ENCODE measurements at regions not wholly inside any gene's neighbourhood (a gene's known extent, or its start where the extent isn't known, plus 50 kb on each side); places are given as distances from the start of the nearest gene placed in this dataset.

DNA sequence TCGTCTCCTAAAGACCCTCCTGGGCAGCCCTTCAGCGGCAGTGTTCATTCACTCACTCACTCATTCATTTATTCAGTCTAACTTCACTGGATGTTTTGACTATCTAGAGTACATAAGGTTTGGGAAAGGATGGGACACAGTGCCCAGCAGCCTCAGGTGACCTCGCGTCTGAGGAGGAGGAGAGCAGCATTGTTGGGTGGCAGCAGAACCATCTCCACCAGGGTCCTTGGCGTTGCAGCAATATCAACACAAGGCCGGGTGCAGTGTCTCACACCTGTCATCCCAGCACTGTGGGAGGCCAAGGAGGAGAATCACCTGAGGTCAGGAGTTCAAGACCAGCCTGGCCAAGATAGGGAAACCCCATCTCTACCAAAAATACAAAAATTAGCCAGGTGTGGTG is 408.0 kb downstream of the BRD1 start:
- TF ChIP-seq ZNF558 (tag by site-specific recombination; IDR thresholded peaks at IDR 0.05) (no peak), RBAK (tag by site-specific recombination; IDR thresholded peaks at IDR 0.05) (no peak), ZNF324 (tag by site-specific recombination; IDR thresholded peaks at IDR 0.05) (no peak)
- TF ChIP-seq, protein P1, sequence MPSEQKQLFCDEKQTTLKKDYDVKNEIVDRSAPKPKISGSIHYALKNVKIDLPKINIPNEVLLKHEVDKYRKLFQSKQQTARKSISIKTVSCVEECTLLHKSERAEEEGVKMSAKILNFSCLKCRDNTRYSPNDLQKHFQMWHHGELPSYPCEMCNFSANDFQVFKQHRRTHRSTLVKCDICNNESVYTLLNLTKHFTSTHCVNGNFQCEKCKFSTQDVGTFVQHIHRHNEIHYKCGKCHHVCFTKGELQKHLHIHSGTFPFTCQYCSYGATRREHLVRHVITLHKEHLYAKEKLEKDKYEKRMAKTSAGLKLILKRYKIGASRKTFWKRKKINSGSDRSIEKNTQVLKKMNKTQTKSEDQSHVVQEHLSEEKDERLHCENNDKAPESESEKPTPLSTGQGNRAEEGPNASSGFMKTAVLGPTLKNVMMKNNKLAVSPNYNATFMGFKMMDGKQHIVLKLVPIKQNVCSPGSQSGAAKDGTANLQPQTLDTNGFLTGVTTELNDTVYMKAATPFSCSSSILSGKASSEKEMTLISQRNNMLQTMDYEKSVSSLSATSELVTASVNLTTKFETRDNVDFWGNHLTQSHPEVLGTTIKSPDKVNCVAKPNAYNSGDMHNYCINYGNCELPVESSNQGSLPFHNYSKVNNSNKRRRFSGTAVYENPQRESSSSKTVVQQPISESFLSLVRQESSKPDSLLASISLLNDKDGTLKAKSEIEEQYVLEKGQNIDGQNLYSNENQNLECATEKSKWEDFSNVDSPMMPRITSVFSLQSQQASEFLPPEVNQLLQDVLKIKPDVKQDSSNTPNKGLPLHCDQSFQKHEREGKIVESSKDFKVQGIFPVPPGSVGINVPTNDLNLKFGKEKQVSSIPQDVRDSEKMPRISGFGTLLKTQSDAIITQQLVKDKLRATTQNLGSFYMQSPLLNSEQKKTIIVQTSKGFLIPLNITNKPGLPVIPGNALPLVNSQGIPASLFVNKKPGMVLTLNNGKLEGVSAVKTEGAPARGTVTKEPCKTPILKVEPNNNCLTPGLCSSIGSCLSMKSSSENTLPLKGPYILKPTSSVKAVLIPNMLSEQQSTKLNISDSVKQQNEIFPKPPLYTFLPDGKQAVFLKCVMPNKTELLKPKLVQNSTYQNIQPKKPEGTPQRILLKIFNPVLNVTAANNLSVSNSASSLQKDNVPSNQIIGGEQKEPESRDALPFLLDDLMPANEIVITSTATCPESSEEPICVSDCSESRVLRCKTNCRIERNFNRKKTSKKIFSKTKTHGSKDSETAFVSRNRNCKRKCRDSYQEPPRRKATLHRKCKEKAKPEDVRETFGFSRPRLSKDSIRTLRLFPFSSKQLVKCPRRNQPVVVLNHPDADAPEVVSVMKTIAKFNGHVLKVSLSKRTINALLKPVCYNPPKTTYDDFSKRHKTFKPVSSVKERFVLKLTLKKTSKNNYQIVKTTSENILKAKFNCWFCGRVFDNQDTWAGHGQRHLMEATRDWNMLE (tag by site-specific recombination; conservative IDR thresholded peaks at IDR 0.05; ENCODE audit: low read depth), result no peak
- no peaks in the 10 kb centered on the region for H3K36me3 ChIP-seq (ENCODE audit: control insufficient read depth in 2 of 2, insufficient read depth in 1 of 2, low read length in 2 of 2)

DNA sequence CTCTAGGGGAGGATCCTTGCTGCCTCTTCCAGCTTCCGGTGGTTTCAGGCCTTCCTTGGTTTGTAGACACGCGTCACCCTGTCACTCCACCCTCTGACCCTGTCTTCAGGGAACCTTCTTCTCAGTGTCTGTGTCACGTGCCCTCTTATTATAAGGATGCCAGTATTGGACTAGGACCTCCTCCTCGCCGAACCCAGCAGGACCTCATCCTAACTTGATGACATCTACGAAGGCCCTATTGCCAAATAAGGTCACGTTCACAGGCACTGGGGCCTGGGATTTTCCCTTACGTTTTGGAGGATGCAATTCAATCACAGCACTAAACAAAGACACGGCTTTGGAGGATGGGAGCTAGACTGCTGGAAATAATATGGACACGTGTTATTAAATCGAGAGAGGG is 408.7 kb downstream of the BRD1 start:
- H3K9me3 ChIP-seq (ENCODE audit: control insufficient read depth, insufficient read depth, low read depth, low read length), result no peaks in the 10 kb centered on the region
- ChIA-PET CTCF (no interaction called here), POLR2A (no interaction called here)
- H3K36me3 ChIP-seq (ENCODE audit: control insufficient read depth in 2 of 2, insufficient read depth in 1 of 2, low read length in 2 of 2), result no peaks in the 10 kb centered on the region
- TF ChIP-seq KLF10 (tag by site-specific recombination; IDR thresholded peaks at IDR 0.05), result no peak
- TF ChIP-seq, protein P2, sequence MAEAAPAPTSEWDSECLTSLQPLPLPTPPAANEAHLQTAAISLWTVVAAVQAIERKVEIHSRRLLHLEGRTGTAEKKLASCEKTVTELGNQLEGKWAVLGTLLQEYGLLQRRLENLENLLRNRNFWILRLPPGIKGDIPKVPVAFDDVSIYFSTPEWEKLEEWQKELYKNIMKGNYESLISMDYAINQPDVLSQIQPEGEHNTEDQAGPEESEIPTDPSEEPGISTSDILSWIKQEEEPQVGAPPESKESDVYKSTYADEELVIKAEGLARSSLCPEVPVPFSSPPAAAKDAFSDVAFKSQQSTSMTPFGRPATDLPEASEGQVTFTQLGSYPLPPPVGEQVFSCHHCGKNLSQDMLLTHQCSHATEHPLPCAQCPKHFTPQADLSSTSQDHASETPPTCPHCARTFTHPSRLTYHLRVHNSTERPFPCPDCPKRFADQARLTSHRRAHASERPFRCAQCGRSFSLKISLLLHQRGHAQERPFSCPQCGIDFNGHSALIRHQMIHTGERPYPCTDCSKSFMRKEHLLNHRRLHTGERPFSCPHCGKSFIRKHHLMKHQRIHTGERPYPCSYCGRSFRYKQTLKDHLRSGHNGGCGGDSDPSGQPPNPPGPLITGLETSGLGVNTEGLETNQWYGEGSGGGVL (tag by site-specific recombination; IDR thresholded peaks at IDR 0.05), result no peak
- TF ChIP-seq REPIN1 (tag by site-specific recombination; IDR thresholded peaks at IDR 0.05; ENCODE audit: low read depth), result no peak
- TF ChIP-seq ZNF707 (tag by site-specific recombination; IDR thresholded peaks at IDR 0.05), result no peak
- TF ChIP-seq, protein P3, sequence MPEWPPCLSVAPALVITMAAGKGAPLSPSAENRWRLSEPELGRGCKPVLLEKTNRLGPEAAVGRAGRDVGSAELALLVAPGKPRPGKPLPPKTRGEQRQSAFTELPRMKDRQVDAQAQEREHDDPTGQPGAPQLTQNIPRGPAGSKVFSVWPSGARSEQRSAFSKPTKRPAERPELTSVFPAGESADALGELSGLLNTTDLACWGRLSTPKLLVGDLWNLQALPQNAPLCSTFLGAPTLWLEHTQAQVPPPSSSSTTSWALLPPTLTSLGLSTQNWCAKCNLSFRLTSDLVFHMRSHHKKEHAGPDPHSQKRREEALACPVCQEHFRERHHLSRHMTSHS (tag by site-specific recombination; IDR thresholded peaks at IDR 0.05), result no peak
- no peak for TF ChIP-seq ZNF768 (tag by site-specific recombination; IDR thresholded peaks at IDR 0.05)
- no peak for TF ChIP-seq GLIS1 (tag by site-specific recombination; IDR thresholded peaks at IDR 0.05)
- TF ChIP-seq ZNF211 (tag by site-specific recombination; IDR thresholded peaks at IDR 0.05; ENCODE audit: low read depth), result no peak
- no peak for TF ChIP-seq ZFP69B (tag by site-specific recombination; IDR thresholded peaks at IDR 0.05)
- no peak for TF ChIP-seq ZNF24 (tag by site-specific recombination; IDR thresholded peaks at IDR 0.05)
- no peak for TF ChIP-seq ZNF624 (tag by site-specific recombination; IDR thresholded peaks at IDR 0.05)
- TF ChIP-seq ZNF501 (tag by site-specific recombination; IDR thresholded peaks at IDR 0.05), result no peak
- TF ChIP-seq, protein P4, sequence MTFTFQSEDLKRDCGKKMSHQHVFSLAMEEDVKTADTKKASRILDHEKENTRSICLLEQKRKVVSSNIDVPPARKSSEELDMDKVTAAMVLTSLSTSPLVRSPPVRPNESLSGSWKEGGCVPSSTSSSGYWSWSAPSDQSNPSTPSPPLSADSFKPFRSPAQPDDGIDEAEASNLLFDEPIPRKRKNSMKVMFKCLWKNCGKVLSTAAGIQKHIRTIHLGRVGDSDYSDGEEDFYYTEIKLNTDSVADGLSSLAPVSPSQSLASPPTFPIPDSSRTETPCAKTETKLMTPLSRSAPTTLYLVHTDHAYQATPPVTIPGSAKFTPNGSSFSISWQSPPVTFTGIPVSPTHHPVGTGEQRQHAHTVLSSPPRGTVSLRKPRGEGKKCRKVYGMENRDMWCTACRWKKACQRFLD (tag by site-specific recombination; IDR thresholded peaks at IDR 0.05), result no peak
- no peak for TF ChIP-seq ZBTB48 (tag by site-specific recombination; IDR thresholded peaks at IDR 0.05)
- TF ChIP-seq SP3 (tag by site-specific recombination; IDR thresholded peaks at IDR 0.05), result no peak
- no peak for TF ChIP-seq ZSCAN30 (tag by site-specific recombination; IDR thresholded peaks at IDR 0.05)
- TF ChIP-seq, protein P5, sequence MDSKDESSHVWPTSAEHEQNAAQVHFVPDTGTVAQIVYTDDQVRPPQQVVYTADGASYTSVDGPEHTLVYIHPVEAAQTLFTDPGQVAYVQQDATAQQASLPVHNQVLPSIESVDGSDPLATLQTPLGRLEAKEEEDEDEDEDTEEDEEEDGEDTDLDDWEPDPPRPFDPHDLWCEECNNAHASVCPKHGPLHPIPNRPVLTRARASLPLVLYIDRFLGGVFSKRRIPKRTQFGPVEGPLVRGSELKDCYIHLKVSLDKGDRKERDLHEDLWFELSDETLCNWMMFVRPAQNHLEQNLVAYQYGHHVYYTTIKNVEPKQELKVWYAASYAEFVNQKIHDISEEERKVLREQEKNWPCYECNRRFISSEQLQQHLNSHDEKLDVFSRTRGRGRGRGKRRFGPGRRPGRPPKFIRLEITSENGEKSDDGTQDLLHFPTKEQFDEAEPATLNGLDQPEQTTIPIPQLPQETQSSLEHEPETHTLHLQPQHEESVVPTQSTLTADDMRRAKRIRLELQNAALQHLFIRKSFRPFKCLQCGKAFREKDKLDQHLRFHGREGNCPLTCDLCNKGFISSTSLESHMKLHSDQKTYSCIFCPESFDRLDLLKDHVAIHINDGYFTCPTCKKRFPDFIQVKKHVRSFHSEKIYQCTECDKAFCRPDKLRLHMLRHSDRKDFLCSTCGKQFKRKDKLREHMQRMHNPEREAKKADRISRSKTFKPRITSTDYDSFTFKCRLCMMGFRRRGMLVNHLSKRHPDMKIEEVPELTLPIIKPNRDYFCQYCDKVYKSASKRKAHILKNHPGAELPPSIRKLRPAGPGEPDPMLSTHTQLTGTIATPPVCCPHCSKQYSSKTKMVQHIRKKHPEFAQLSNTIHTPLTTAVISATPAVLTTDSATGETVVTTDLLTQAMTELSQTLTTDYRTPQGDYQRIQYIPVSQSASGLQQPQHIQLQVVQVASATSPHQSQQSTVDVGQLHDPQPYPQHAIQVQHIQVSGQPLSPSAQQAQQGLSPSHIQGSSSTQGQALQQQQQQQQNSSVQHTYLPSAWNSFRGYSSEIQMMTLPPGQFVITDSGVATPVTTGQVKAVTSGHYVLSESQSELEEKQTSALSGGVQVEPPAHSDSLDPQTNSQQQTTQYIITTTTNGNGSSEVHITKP (tag by site-specific recombination; IDR thresholded peaks at IDR 0.05), result no peak
- no peak for TF ChIP-seq ZNF792 (tag by site-specific recombination; IDR thresholded peaks at IDR 0.05)
- H3K4me3 ChIP-seq (ENCODE audit: low read depth, low read length), result no peak overlapping the region
- no peak overlapping the region for H3K27ac ChIP-seq (ENCODE audit: extremely low read depth, low read depth, low read length)
- H3K4me1 ChIP-seq (ENCODE audit: control insufficient read depth, insufficient read depth, low read length), result no peaks in the 10 kb centered on the region

More for the DNA sequence above, 408.0 kb downstream of the BRD1 start:
- H3K4me1 ChIP-seq (ENCODE audit: control insufficient read depth, insufficient read depth, low read length), result no peaks in the 10 kb centered on the region
- CTCF ChIA-PET, result no interaction called here
- H3K27ac ChIP-seq (ENCODE audit: extremely low read depth, low read depth, low read length), result no peak overlapping the region
- no peak overlapping the region for H3K4me3 ChIP-seq (ENCODE audit: low read depth, low read length)
- POLR2A ChIA-PET, result no interaction called here
- no peaks in the 10 kb centered on the region for H3K9me3 ChIP-seq (ENCODE audit: control insufficient read depth, insufficient read depth, low read depth, low read length)
